ENCODE measurements at regions not wholly inside any gene's neighbourhood (a gene's known extent, or its start where the extent isn't known, plus 50 kb on each side); places are given as distances from the start of the nearest gene placed in this dataset.

DNA sequence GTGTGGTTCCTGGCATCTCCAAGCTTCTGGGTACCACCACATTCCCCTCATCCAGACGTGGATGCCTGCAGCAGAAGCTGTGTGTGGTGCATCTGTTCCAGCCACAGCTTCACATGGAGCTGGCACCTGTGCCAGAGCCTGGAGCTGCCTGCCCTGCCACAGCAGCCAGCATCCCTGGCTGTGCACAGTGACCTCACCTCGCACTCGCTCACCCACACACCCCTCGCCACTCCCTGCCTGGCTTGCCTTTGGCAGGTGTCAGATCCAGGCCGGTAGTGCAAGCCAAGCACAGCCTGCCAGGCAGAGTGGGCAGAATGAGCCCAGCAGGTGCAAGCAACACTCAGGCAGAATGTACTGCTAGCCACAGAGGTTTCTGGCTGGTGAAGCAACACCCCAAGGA is 59.9 kb upstream of the DYNC1I2 start:
- no peaks in the 10 kb centered on the region for H3K9me2 ChIP-seq (ENCODE audit: insufficient read depth, low read length)
- ChIA-PET POLR2A (interaction anchor here (0.7 kb wide), 1 partner anchor 24 kb away, joined by 3 read pairs; no protein-coding TSS in a partner anchor), CTCF (ENCODE audit: unreplicated experiment) (no interaction called here)
- no peaks in the 10 kb centered on the region for H3K4me1 ChIP-seq (ENCODE audit: insufficient read depth, low read length, poor library complexity, severe bottlenecking)
- no TSS peak for BruUV-seq (replicated peaks)
- H3K4me2 ChIP-seq (ENCODE audit: low read length) = no peak overlapping the region
- no peak for TF ChIP-seq EZH2phosphoT487 (IDR thresholded peaks at IDR 0.05; ENCODE audit: borderline replicate concordance, low read depth, low read length)
- TF ChIP-seq, protein P1, sequence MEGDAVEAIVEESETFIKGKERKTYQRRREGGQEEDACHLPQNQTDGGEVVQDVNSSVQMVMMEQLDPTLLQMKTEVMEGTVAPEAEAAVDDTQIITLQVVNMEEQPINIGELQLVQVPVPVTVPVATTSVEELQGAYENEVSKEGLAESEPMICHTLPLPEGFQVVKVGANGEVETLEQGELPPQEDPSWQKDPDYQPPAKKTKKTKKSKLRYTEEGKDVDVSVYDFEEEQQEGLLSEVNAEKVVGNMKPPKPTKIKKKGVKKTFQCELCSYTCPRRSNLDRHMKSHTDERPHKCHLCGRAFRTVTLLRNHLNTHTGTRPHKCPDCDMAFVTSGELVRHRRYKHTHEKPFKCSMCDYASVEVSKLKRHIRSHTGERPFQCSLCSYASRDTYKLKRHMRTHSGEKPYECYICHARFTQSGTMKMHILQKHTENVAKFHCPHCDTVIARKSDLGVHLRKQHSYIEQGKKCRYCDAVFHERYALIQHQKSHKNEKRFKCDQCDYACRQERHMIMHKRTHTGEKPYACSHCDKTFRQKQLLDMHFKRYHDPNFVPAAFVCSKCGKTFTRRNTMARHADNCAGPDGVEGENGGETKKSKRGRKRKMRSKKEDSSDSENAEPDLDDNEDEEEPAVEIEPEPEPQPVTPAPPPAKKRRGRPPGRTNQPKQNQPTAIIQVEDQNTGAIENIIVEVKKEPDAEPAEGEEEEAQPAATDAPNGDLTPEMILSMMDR (conservative IDR thresholded peaks at IDR 0.05; ENCODE audit: low read length) = no peak
- H2AFZ ChIP-seq (ENCODE audit: low read length) = no peak overlapping the region
- peaks cover 32% of the 10 kb centered on the region for H3K9me3 ChIP-seq (ENCODE audit: low read length)
- no peak overlapping the region for H3K27ac ChIP-seq (ENCODE audit: low read depth, low read length, poor library complexity, severe bottlenecking)
- H3K79me2 ChIP-seq (ENCODE audit: insufficient read depth, low read depth, low read length) = no peaks in the 10 kb centered on the region
- intact Hi-C loops (cut with micrococcal nuclease; ENCODE audit: unreplicated experiment) = no loop called here
- no peak overlapping the region for H3K4me3 ChIP-seq (ENCODE audit: low read depth, low read length, poor library complexity, severe bottlenecking)
- H4K20me1 ChIP-seq (ENCODE audit: insufficient read depth, low read length) = no peaks in the 10 kb centered on the region
- H3K36me3 ChIP-seq (ENCODE audit: insufficient read depth, low read length) = no peaks in the 10 kb centered on the region
- no peak for DNase-seq (ENCODE audit: low spot score)

DNA sequence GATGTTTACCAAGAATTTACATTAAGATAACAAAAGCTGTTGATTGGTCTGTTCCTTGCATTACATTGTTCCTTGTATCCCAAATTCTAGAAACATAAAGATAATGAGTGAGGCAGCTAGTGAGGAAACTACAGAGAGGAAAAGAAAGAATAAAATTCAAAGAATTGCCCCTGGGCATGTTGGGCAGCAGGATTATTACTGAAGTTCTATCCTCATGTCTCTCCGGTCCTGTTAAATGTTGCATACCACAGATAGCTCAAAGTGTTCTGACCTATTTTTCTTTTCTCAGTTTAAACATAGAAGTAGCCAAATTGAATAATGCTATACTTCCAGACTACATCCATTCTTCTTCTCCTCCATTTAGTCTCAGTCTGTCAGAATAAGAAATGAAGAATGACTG is 58.2 kb upstream of the DYNC1I2 start:
- H2AFZ ChIP-seq (ENCODE audit: low read length) = no peak overlapping the region
- CTCF ChIA-PET (ENCODE audit: unreplicated experiment) = no interaction called here

DNA sequence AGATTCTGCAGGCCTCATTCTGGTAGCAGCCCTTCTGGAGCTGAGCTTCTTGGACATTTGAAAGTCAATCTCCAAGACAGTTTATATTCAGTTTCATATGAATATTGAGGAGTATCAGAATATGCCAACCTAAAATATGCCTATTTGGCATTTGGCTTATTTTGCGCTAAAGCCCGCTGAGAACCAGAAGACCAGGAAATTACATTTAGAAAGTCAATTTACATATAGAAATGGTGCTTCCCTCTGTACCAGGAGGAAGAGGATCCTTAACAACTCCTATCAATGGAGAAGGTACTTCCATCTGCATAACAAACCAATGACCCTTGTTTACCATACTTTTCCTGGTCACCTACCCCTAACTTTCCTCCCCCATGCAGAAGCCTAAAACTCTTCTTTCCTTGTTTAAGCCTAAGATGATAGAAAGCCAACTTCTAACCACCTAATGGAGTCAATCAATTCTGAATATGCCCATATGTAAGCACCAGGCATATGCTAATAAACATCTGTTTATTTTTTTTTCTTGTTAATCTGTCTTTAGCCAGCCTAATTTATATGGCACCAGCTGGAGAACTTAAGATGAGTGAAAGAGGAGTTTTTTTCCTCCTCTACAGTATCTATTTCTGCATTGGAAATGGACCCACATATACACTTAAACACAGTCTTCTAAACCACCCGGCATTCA is 57.0 kb upstream of the DYNC1I2 start:
- Histone ChIP-seq H3K9me2 (ENCODE audit: insufficient read depth, low read length) (no peaks in the 10 kb centered on the region), H3K4me3 (ENCODE audit: low read depth, low read length, poor library complexity, severe bottlenecking) (no peak overlapping the region), H3K27ac (ENCODE audit: low read depth, low read length, poor library complexity, severe bottlenecking) (no peak overlapping the region), H3K36me3 (ENCODE audit: insufficient read depth, low read length) (no peaks in the 10 kb centered on the region), H4K20me1 (ENCODE audit: insufficient read depth, low read length) (no peaks in the 10 kb centered on the region), H3K4me2 (ENCODE audit: low read length) (no peak overlapping the region), H3K4me1 (ENCODE audit: insufficient read depth, low read length, poor library complexity, severe bottlenecking) (no peaks in the 10 kb centered on the region), H3K79me2 (ENCODE audit: insufficient read depth, low read depth, low read length) (no peaks in the 10 kb centered on the region), H2AFZ (ENCODE audit: low read length) (no peak overlapping the region), H3K9me3 (ENCODE audit: low read length) (peaks cover 34% of the 10 kb centered on the region)
- POLR2A ChIA-PET = no interaction called here
- BruUV-seq (replicated peaks) = no TSS peak
- CTCF ChIA-PET (ENCODE audit: unreplicated experiment) = no interaction called here
- DNase-seq (ENCODE audit: low spot score) = no peak
- intact Hi-C loops (cut with micrococcal nuclease; ENCODE audit: unreplicated experiment) = no loop called here
- no peak for TF ChIP-seq EZH2phosphoT487 (IDR thresholded peaks at IDR 0.05; ENCODE audit: borderline replicate concordance, low read depth, low read length)
- TF ChIP-seq, protein P1 (conservative IDR thresholded peaks at IDR 0.05; ENCODE audit: low read length) = no peak

More for the DNA sequence above, 58.2 kb upstream of the DYNC1I2 start:
- H3K36me3 ChIP-seq (ENCODE audit: insufficient read depth, low read length) = no peaks in the 10 kb centered on the region
- H3K9me2 ChIP-seq (ENCODE audit: insufficient read depth, low read length) = no peaks in the 10 kb centered on the region
- no peak for DNase-seq (ENCODE audit: low spot score)
- TF ChIP-seq, protein P1 (conservative IDR thresholded peaks at IDR 0.05; ENCODE audit: low read length) = no peak
- TF ChIP-seq EZH2phosphoT487 (IDR thresholded peaks at IDR 0.05; ENCODE audit: borderline replicate concordance, low read depth, low read length) = no peak
- H3K9me3 ChIP-seq (ENCODE audit: low read length) = peaks cover 34% of the 10 kb centered on the region
- no peak overlapping the region for H3K4me3 ChIP-seq (ENCODE audit: low read depth, low read length, poor library complexity, severe bottlenecking)
- intact Hi-C loops (cut with micrococcal nuclease; ENCODE audit: unreplicated experiment) = no loop called here
- no TSS peak for BruUV-seq (replicated peaks)
- H3K79me2 ChIP-seq (ENCODE audit: insufficient read depth, low read depth, low read length) = no peaks in the 10 kb centered on the region
- H3K4me1 ChIP-seq (ENCODE audit: insufficient read depth, low read length, poor library complexity, severe bottlenecking) = no peaks in the 10 kb centered on the region
- POLR2A ChIA-PET = interaction anchor here (0.6 kb wide), 1 partner anchor 833 kb away, joined by 3 read pairs; no protein-coding TSS in a partner anchor
- no peak overlapping the region for H3K4me2 ChIP-seq (ENCODE audit: low read length)
- no peak overlapping the region for H3K27ac ChIP-seq (ENCODE audit: low read depth, low read length, poor library complexity, severe bottlenecking)
- H4K20me1 ChIP-seq (ENCODE audit: insufficient read depth, low read length) = no peaks in the 10 kb centered on the region
